ENCODE measurements at regions not wholly inside any gene's neighbourhood (a gene's known extent, or its start where the extent isn't known, plus 50 kb on each side); places are given as distances from the start of the nearest gene placed in this dataset.
"Not testable (repeated sequence)": the region's sequence is repeated elsewhere in the genome, so short reads cannot be mapped to it uniquely, and the experiment has no call there.

DNA sequence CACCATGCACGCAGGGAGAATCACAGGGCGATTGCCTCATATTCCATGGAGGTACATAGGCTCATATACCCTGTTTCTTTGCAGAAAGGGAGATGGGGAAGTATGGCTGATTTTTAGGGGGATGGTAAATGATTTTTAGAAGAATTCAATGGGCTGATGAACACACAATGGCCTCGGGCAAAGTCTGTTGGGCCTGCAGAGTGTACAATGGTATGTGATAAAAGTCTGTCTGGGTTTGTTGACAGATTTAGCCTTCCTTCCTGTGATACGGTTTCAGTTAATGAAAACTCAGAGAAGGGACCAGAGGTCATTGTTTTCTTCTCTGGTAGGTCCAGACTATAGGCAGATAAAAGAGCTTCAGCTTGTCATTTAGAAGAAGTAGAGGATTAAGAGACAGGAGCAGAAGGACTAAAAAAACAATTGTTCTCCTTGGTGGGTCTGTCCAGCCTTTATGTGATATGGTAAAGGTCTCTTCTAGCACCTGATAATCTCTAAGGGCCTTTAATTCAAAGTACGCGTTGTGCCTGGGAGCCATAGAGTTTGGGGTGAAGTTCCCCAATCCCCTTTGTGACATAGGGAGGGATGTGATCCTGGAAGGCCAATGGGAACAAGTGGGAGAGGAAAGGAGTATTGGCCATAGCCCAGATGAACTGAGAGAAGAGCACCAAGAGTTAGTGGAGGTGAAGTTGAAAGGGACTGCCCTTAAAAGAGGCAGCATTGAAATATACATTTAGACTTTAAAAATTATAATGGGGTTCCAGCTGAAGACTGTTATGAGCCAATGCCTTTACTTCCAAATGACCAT, 107.5 kb upstream of the SERPINE2 start:
- DNase-seq: no peak

DNA sequence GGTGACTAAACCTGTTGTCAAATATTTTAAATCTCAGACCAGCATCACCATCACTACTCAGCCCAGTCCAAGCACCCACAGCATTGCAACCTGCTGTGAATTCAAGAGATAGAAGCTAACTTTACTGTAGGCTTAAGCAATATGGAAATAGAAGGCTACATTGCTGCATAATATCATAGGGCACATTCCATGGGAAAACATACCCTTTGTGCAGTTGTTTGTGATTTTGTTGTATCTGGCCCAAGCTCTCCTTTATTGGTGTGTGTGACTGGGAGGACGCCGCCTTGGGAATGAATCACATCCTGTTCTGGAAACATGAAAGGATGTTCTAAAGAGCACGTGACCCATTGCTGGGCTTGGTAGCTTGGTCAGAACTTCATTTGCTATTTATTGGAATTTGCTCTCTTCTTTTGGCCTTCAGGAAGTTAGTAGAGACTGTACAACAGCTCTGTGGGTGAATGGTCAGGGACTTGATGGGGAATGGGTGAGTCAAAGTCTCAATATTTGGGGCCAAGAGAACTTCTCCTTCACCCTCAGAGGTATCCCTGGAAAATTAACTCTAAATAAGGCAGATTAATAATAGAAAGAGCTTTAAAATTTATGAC, 106.8 kb upstream of the SERPINE2 start:
- DNase-seq: no peak

DNA sequence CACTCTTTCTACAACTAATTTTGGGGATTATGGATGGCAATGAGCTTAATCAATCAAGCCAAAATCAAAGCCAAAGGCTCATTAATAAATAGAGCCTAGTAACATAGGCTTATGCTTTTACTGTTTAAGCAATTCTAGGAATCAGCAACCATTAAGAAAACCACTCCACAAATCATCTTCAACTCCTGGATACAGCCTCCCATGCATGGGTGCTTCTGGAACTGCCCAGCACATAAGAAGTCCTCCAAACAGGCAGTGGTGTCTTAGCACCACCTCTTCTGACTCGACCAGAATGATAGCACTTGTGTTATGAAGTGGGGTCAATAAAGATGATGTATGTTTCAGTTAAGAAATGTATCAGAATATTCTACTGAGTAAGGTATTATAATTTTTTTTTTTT, 104.4 kb upstream of the SERPINE2 start:
- DNase-seq: no peak

DNA sequence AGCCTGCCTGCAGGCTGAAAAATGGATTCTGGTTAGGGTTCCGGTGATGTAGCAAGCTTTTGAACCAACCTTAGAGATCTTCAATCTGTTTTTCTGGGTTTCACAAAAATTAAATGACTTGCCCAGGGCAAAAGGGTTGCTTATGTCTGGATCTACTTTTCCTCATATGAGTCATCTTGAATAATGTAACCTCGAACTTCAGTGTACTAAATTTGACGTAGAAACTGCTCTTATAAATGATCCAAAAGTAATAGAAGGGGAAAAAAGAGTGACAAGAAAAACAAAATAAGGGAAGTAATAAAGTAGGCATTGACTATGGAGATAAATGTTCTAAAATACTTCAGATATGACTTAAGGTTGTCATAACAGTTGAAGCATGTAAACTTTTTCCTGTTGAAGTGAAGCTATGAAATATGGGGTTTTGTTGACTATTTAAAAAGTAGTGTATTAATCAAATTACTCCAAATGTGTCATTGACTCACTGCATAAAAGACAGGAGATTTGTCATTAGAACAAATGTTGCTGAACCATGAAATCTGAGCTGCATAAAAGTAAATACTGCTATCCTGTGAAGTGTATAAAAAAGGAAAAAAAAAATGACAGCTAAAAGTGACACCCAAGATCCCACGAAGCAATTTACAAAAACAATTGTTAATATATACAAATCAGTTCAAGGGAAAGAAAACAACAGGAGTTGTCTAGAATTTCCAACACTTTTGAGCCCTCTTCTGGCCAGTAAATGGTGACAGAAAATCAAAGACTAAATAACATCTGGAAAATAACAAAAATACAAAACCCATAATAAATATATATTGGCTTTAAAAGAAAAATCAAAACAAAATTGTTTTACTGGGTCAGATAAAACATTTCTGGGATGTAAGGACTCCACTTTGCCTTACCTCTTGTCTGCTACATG, 103.6 kb upstream of the SERPINE2 start:
- DNase-seq: no peak

DNA sequence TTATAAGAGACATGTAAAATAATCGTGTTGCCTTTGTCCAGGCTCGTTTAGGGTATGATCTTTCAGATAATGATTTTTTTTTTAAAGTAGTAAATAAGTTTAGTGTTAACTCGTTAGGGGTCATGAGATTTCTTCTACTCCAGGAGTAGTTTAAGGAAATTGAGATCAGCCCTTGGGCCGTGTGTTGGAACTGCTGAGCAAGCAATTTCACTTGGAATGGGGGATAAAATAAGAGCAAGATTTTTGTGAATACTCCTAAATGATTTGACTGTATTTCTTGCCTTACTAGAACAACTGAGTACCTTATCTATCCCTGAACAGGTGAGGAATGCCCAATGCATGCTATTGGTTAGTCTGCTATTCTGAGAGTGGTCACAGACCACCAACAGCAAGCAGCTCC, 102.2 kb upstream of the SERPINE2 start:
- no peak for DNase-seq

DNA sequence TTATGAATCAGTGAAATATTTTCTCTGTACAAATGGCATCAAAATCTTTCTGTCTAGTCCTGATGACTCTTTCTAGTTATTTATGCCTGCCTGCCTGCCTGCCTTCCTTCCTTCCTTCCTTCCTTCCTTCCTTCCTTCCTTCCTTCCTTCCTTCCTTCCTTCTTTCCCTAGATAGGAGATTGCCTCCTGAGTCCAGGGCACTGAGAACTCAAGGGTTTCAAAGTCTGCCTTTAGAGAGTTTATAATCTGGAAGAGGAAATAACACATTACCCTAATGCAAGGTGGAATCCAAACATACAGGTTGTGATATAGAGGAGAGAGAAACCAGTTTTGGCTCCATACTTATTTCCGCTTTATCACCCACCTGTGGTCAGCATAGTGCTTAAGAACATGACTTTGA, 98.1 kb upstream of the SERPINE2 start:
- DNase-seq: no peak

DNA sequence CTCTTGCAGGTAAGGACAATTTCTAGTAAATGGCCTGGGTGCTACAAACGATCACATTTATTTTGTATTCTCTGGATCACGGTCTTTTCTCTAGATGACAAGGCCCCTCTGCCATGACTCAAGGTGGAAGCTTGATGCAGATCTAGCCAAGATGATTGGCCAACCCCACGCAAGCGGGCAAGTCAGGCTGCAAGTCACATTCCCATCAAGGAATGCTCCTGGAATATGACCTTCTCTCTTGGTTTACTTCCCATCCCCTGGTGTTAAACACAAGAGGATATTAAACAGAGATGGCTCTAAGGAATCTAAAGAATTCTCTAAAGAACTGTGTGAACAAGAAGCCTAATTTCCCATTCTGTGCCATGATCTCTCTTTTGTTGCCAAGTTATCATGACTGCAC, 97.3 kb upstream of the SERPINE2 start:
- no peak for DNase-seq

DNA sequence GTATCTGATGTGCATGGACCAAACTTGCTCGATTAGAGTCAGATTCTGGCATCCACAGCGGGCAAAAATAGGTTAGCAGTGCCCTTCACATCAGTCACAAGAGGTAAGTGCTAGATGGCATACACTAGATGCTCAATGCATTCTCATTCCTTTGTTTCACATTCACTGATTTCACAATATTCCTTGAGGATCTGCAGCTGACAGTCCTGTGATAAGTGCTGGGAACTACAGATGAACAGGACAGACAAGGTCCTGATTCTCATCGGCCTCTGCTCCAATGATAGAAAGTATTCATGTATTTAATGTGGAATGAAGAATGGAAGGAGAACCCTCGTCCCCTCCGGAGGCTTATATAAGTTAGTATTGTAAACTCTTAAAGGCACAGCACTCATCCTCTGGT, 96.8 kb upstream of the SERPINE2 start:
- no peak for DNase-seq

DNA sequence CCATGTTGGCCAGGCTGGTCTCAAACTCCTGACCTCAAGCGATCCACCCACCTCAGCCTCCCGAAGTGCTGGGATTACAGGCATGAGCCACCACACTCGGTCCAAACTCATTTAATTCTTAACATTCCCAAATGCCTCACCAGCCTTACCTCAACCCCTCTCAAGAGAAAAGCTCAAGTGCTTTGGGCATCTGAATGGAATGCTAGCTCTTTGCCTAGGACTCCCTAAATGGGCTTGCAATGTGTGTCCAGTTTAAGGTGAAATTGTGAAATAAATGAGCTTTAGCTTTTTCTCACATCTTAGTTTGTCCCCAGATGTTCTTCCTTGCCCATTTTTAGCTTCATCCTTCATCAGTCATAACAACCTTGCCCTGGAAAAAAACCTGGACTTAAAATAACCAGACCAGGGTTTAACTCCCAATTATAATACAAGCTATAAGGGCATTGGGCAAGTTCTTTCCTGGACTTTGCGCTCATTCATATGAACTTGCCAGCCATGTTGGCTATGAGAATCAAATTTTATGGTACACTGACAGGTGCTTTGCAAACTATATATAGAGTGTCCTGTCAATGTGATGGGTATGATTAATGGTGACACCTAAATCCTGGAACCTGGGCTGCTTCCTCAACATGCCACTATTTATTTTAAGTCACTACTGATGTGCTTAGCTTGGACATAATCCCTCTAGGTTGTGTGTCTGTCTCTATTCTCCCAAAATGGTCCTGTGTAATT, 95.1 kb upstream of the SERPINE2 start:
- DNase-seq: no peak

DNA sequence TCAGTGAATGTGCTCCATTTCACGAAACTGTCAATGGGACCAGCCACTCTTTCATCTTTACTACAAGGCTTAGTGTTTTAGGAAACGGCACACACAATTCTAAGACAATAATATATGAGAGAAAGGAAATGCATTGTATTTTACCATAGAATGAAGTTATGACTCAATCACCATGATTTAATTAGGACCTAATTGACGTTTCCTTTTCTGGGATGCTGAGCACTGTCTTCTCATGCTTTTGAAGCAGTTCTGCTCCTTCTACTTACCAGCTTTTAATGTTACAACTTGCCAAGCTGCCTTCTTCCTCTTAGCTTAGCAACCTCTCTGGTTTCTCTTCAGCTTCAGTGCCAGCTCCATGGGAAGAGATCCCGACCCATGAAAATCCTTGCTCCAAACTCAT, 94.3 kb upstream of the SERPINE2 start:
- no peak for DNase-seq

DNA sequence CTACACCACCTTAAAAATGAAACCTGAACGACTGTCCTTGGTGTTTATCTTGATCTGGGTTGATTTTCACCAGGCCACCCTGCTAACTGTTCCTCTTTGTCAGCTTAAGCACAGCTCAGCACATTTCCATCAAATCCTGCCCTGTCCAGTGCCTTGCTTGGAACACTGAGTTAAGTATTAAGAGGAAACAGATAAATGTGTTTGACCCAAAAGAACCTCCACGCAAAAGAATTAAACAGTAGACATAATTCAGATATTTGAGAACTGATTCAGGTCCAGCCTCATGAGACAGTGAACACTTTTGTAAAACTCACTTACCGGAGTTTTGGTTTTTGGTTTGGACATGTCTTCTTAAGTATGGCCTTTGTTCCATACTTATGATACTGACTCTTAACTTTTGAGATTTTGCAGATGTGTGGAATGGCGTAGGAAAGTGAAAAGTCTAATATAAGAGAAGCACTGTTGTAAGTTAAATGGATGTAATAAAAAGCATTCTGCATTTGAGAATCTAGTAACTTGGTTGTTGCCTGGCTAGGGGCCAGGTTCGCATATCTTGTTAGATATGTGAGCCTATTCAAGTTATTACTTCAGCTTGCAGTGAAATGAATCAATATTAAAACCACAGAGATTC, 88.9 kb upstream of the SERPINE2 start:
- no peak for DNase-seq

DNA sequence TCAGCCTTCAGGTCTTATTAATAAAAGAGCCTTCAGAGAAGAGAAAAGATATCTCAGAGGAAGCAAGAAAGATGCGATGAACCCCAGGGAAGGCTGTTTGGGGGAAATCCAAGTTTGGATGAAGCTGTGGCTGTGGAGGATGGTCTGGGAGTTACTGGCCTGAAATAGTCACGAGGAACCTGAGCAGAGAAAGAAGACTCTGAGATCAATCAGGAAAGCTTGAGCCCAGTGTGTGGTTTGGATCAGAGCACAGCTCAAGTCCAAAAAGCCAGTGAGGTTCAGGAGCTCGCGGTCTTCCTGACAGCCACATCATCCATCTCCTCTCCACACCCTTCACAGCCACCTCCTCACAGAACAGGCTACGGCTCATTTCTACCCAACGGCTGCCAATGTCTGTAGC, 87.4 kb upstream of the SERPINE2 start:
- DNase-seq: no peak

DNA sequence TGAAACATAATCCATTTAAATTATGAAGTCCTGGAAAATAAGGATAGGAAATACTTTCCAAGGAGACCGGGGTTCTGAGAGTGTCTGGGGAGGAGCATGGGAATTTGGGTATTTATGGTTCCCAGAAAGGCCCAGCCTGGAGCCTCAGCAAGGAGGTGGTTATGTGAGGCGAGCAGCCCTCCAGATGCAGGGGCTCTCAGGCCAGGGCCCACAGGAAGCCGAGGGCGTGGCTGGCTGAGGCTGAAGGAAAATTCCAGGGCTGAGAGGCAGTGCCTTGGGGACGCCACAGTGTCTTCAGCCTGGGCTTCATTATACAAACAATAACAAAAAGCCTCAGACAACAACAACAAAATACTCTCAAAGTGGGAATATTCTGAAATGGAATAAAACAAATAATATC, 86.9 kb upstream of the SERPINE2 start:
- DNase-seq: no peak

DNA sequence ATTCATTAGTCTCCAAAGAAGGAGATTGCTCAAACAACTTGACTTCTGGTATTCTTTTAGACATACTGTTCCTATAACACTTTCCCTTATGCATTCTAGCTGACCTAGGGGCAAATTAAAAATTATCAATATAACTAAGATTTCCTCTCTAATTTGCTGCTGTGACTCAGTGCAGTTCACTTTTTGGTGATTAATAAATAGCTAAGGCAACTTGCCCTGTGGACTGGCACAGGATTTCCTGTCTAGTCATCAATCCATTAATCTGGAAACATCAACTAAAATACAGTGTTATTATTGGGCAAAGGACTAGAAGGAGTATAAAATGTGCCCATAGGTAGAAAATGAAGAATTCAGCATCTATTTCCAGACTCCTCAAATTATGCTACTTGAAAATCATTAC, 83.5 kb upstream of the SERPINE2 start:
- DNase-seq: no peak

DNA sequence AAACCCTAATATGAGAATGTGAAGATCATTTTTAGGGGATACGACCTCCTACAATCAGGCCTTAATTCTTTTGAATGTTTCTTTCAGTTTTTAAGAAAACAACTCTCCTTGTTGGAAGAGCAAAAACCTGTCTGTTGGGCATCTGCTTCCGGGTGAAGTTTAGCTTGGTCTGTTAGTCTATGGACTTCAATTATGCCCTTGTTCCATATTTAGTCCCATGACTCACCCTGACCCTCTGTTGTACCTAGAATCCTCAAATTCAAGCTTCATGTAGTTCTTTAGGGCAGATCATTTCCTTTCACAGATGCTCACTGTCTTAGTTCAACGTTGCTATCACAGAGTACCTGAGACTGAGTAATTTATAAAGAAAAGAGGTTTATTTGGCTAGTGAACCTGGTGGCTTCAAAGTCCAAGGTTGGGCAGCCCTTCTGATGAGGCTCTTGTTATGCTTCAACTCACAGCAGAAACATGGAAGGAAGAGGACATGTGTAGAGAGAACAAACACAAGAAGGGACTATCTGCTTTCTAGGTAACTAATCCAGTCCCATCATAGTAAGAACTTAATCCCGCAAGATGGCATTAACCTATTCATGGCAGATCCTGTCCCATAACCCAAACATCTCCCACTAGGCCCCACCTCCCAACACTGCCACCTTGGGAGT, 82.5 kb upstream of the SERPINE2 start:
- no peak for DNase-seq

DNA sequence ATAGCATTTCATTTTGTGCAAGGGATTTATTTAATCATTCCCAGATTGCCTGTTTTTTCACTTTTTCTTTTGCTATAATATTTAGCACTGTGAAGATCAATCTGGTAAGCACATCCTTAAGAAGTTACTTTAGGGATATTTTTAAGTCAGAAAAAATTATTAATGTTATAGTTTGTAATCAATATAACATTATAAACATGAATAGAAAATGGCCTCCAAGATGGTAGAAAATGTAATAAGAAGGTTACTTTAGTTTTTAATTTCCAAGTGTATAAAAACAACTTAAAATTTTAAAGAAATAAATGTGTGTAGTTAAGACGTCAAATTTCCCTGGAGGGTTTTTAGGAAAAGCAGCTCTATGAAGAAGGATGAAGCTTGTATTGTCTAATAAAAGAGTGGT, 81.9 kb upstream of the SERPINE2 start:
- no peak for DNase-seq

DNA sequence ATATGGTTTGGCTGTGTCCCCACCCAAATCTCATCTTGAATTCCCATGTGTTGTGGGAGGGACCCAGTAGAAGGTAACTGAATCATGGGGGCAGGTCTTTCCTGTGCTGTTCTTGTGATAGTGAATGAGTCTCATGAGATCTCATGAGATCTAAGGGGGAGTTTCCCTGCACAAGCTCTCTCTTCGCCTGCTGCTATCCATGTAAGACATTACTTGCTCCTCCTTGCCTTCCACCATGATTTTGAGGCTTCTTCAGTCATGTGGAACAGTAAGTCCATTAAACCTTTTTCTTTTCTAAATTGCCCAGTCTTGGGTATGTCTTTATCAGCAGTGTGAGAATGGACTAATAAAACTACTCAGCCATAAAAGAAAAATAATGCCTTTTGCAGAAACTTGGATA, 80.8 kb upstream of the SERPINE2 start:
- not testable (repeated sequence) for DNase-seq

DNA sequence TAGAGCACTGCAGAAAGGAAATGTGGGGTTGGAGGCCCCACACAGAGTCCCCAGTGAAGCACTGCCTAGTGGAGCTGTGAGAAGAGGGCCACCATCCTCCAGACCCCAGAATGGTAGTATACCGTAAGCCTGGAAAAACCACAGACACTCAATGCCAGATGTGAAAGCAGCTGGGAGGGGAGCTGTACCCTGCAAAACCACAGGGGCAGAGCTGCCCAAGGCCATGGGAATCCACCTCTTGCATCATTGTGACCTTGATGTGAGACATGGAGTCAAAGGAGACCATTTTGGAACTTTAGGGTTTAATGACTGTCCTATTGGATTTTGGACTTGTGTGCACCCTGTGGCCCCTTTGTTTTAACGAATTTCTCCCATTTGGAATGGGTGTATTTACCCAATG, 75.3 kb upstream of the SERPINE2 start:
- DNase-seq: no peak

DNA sequence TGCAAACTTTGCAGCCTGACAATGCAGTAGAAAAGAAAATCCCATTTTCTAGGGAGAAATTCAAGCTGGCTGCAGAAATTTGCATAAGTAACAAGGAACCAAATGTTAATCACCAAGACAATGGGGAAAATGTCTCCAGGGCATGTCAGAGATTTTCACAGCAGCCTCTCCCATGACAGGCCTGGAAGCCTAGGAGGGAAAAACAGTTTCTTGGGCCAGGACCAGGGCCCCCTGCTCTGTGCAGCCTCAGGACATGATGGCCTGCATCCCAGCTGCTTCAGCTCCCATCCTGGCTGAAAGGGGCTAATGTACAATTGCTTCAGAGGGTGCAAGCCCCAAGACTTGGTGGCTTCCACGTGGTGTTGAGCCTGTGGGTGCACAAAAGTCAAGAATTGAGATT, 74.8 kb upstream of the SERPINE2 start:
- DNase-seq: not testable (repeated sequence)

DNA sequence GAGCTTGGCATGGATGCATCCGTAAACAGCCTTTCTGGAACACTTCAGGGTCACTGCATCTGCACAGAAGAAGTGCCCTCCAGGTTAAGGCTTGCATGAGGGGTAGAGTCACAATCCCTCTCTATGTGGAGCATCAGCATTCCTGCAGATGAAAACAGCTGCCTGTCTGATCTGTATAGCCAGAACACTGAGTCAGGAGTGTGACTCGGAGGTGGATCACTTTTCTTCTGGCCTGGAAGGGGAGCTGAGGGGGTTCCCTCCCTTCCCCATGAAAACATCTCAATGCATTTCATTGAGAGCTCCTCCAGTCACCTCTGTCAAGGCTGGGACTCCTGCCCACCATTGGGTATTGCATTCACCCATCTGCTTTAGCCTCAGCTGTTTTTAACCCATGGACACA, 72.5 kb upstream of the SERPINE2 start:
- DNase-seq: no peak

DNA sequence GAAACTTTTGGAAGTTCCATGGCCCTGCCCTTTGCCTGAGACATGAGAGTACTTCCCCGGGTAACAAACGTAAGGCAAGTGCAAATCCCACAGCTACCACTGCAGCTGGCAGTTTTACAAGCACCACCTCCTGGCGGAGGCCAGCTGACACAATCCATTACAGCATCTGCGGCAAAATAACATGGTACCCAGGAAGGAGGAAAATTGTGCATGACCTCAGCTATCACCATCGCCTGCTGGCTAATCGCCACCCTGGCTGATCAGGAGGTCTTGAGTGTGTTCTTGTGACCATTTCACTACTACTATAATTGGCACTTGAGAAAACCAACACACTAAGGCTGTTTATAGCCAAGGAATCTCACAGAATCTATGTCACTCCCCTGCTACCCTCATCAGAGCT, 71.7 kb upstream of the SERPINE2 start:
- no peak for DNase-seq

DNA sequence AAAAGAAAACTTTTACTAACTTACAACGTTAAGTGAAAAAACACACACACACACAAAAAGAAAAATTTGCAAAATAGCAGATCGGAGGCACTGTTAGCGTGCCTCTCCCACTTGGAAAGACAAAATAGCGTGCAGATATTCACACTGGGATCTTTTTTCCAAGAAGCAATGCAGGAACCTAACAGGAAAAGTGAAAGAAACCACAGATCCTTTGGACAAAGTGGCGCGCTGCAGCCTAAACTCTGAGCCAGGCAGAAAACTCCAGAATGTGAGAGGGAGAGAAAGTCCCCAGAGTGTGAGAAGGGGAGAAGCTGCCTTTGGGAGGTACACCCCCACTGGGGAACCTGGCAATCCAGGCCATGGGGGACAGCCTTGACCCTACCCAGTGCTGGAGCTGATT, 70.7 kb upstream of the SERPINE2 start:
- no peak for DNase-seq
